Neuron (in vitro differentiated cells): ENCODE measurements at regions not wholly inside any gene's neighbourhood (a gene's known extent, or its start where the extent isn't known, plus 50 kb on each side); places are given as distances from the start of the nearest gene placed in this dataset.
"Not testable (repeated sequence)": the region's sequence is repeated elsewhere in the genome, so short reads cannot be mapped to it uniquely, and the experiment has no call there.

Source experiments
- H2AFZ ChIP-seq: one replicate; pipeline ENCODE4 v1.6.1; 2013; ENCODE audit warnings: low read depth, mild to moderate bottlenecking, inconsistent platforms, low read length, moderate library complexity
- H3K27me3 ChIP-seq: one replicate; pipeline ENCODE4 v1.6.1; 2013; ENCODE audit warnings: low read length; ENCODE audit not compliant: insufficient read depth
- H3K36me3 ChIP-seq: one replicate; pipeline ENCODE4 v1.6.1; 2013; ENCODE audit warnings: low read length; ENCODE audit not compliant: insufficient read depth
- H3K4me1 ChIP-seq: one replicate; pipeline ENCODE4 v1.6.1; 2013; ENCODE audit warnings: low read length; ENCODE audit not compliant: insufficient read depth
- H3K4me3 ChIP-seq: 2 replicates; pipeline ENCODE4 v1.5.1; 2013; ENCODE audit warnings: mild to moderate bottlenecking, low read length, moderate library complexity
- H3K9me3 ChIP-seq: one replicate; pipeline ENCODE4 v1.6.1; 2013; ENCODE audit warnings: low read length

DNA sequence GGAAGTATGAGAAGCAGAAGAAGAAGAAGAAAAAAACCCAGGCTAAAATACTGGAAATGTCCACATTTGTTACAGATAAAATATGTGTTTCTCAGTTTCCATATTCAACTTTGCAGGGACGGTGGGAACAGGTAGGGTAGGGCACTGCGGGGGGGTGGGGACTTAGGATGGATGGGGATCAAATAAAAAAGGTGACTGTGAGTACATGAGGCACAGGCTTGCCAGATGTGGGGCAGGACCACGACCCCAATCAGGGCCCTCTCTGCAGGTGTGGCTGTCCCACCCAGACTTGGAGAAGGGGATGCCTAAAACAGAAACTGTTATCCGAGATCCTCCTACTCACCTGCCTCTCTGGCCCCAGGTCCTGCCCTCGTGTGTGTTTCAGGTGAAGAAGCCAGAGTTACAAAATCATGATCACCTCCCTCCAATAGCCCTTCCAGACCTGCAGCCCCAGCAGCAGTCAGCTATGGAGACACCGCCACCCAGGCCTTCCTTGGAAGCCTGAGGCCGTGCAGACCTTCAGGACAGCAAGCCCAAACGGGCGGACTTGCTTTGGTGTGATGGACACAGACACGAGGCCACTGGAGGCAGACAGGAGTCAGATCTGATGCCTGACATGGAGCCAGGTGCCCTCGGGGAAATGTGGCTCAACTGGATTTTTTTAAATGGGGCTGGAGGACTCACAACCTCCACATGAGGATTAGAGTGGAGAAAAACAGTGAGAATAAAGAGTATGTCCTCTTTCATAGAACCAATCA lies 315.0 kb downstream of the BCL2L11 start:
- not testable (repeated sequence) for H3K27me3 ChIP-seq, H2AFZ ChIP-seq, H3K9me3 ChIP-seq, H3K4me3 ChIP-seq, H3K4me1 ChIP-seq, H3K36me3 ChIP-seq

DNA sequence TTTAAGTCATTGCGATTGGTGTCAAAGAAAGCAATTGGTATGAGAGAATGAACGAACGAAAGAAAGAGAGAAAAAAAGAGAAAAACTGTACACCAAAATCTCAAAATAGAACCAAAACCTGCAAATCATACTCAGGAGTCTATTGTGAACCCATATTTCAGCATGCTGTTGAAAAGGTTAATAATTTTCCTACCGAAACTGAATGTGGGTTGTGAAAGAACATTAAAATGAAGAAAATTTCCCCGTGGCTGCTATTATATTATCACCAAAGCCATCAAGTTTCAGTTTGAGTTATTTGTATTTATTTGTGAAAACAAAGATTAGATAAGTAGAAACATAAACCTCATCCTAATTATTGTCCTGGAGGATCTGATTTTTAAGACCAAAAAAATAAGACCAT lies 315.7 kb downstream of the BCL2L11 start:
- not testable (repeated sequence) for H3K9me3 ChIP-seq, H3K27me3 ChIP-seq, H3K4me3 ChIP-seq, H3K36me3 ChIP-seq, H2AFZ ChIP-seq, H3K4me1 ChIP-seq

DNA sequence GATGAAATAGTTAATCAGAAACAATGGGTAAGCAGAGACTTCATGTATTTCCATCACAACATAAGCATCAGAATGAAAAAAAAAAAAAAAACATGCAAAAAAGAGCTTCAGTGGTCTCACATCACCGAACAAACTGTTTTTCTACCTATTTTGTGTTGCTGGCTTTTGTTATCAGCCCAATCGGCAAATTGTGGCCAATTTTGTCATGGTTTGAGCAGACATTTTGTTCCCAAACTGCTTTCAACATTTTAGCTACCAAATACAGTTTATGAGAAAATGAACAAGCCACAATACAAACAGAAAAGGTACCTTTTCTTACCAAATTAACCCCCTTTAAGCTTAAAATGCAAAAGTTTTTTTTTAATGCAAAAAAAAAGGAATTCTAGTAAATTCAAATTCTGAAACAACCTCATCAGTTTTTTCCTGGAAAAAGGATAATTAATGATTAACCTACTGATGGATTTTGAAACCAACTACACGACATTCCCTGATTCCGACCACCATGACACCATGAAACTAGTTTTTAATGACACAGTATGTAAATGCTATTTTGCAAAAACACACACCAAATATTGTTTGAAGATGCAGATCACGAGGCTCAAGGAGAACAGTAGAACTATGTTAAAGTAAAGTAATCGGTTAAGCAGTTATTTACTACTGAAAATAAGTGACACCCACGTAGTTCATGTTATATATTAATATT lies 316.7 kb downstream of the BCL2L11 start:
- not testable (repeated sequence) for H2AFZ ChIP-seq, H3K4me3 ChIP-seq

DNA sequence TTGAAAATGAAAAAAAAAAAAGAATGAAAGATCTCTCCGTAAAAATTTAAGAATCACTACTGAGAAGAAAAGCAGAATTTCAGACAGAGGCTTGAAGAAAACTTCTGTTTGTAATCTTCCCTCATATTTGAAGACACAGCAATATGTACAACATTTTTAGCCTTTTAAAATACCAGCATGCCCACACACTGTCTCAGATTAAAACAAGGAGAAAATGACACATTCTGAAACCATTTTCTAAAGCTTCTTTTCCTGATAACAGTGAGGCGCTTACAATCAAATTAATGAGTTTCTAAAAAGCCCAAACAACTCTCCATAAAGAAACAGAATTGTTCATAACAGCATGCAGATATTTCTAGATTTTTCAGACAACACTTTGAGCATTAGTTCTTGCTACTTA lies 317.4 kb downstream of the BCL2L11 start:
- not testable (repeated sequence) for H3K4me3 ChIP-seq, H2AFZ ChIP-seq, H3K9me3 ChIP-seq, H3K36me3 ChIP-seq, H3K27me3 ChIP-seq, H3K4me1 ChIP-seq

More for the DNA sequence above, 316.7 kb downstream of the BCL2L11 start:
- H3K36me3 ChIP-seq, H3K4me1 ChIP-seq, H3K9me3 ChIP-seq, H3K27me3 ChIP-seq: not testable (repeated sequence)

DNA sequence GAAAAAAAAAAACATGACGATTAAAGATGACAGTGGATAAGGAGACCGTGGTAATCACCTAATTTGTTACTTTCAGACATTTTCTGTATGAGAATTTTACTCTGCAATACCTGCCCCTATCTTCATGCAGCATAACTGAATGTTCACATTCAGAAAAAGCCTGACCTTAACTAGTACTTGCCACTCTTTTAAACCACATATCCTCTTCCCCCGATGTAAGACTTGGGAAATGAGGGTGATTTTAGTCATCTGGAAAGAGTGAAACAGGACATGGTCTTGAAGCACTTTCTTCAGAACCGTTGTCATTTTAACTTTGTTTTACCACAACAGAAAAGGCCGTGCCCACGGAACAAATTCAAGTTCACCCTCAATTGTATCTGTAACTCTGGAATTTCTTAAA lies 318.5 kb downstream of the BCL2L11 start:
- not testable (repeated sequence) for H2AFZ ChIP-seq, H3K9me3 ChIP-seq, H3K4me1 ChIP-seq, H3K27me3 ChIP-seq, H3K4me3 ChIP-seq, H3K36me3 ChIP-seq

DNA sequence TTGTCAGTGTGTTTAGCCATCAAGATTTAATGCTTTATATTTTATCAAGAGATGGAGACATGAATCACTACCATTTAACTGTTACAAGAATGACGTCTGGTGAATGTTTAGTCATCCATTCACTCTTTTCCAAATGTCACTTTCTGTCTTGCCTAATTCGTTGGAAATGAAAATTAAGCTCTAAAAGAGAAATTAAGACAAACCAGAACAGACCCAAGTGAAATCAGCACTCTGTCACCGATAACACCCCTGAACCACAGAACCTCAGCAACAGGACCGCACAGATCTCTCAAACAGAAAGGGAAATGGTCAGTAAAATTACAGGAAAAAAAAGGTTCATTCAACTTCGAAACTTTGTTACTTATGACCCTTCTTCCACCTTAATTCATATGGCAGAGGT lies 320.9 kb downstream of the BCL2L11 start:
- not testable (repeated sequence) for H3K27me3 ChIP-seq, H3K9me3 ChIP-seq, H3K36me3 ChIP-seq, H3K4me1 ChIP-seq, H3K4me3 ChIP-seq, H2AFZ ChIP-seq

DNA sequence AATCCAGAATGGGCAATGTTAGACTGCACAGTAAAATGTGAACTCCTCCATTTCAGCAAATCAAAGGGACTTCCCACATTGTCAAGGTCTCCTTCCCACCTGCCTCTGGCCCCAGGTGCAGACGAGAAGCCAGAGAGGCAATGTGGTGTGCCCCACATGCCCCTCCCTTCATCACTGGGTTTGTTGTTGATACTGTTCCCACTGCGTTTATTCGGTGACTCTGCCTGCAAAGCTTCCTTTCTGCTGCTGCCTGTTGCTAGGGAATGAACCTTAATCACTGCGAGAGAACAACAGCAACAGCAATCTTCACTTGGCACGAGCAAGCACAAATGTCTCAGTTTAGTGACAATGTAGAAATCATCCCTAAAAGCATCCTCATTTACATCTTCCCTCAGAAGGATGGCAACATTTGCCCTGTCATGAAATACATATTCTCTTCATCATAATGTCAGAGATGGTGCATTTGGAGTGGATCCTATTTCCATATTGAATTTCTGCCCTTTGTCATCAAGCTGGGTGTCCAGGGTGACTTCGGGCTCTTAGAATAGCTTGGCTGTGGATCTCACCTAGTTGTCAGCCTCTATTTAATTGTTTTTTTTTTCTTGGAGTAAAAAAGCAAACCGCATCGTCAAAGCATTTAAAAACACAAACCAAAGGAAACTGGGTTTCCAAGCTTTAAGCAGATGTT lies 322.2 kb downstream of the BCL2L11 start:
- not testable (repeated sequence) for H3K9me3 ChIP-seq, H3K27me3 ChIP-seq, H3K36me3 ChIP-seq, H3K4me1 ChIP-seq, H3K4me3 ChIP-seq, H2AFZ ChIP-seq

DNA sequence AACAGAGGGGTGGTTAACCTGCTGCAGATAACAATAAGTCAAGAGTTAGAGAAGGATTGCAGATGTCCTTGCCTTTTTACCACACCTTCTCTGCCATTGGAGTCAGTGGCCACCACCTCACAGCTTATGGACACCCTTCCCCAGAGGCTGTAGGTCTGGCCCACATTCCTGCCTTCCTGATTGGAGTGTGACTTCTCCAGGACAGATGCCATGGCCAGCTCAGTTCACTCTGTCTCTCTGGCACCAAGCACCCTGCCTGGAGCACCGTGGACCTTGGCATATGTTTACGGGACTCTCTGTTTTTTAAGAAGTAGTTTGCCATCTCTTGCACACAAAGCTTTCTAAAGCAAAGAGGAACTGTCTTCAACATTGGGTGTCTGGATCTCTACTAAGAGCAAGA lies 323.8 kb downstream of the BCL2L11 start:
- not testable (repeated sequence) for H3K4me1 ChIP-seq, H3K9me3 ChIP-seq, H3K4me3 ChIP-seq, H3K36me3 ChIP-seq, H3K27me3 ChIP-seq, H2AFZ ChIP-seq

DNA sequence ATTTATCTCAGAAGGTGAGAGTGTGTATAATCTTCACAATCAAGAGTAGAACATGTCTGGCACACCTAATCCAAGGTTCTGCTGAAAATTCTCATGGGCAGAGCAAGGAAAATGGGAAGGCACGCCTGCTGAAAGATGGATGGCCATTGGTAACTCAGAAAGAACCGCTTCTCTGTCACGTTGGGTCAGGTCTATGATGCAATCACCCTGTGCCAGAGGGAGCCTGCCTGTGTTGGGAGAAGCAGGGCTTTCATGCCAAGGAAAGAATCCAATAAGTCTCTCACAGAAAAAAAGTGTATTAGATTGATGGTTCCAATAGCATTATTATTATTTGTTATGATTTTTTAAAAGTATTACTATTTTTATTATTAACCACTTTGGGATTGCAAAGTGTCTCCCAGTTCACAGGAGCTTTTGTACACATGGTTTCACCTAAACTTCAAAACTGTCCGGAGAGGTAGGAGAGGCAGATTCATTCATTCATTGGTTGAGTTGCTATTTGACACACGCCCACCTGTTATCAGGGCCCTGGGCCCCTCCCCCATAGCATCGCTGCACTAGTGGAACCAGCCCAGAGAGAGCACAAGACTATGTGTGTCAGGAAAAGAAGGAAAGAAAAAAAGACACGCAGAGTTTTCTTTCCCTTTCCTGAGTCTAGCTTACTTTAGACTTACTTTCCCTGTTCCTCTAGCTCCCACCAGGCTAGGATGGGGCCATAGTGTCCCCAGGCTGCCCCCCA lies 324.6 kb downstream of the BCL2L11 start:
- not testable (repeated sequence) for H2AFZ ChIP-seq, H3K27me3 ChIP-seq

DNA sequence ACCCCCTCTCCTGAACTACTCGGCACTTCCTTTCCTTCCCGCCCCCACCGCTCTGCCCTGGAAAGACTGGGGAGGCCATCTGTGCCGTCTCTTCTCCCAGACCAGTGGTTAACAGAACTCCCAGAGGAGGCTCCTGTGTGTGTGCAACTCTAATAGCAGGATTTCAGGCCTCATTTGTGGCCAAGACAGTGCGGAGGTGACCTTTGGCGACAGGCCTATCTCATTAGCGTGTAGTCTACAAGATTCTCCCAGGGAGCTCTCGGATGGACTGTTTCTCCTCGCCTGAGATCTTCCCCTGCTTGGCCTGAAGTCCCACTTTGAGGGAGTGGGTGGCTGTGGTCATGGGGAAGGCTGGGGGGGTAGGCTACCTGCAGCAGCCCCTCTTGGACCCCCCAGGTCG lies 325.2 kb downstream of the BCL2L11 start:
- not testable (repeated sequence) for H3K4me1 ChIP-seq, H3K36me3 ChIP-seq, H3K4me3 ChIP-seq, H3K27me3 ChIP-seq, H2AFZ ChIP-seq, H3K9me3 ChIP-seq

More for the DNA sequence above, 324.6 kb downstream of the BCL2L11 start:
- not testable (repeated sequence) for H3K9me3 ChIP-seq, H3K4me1 ChIP-seq, H3K36me3 ChIP-seq, H3K4me3 ChIP-seq

DNA sequence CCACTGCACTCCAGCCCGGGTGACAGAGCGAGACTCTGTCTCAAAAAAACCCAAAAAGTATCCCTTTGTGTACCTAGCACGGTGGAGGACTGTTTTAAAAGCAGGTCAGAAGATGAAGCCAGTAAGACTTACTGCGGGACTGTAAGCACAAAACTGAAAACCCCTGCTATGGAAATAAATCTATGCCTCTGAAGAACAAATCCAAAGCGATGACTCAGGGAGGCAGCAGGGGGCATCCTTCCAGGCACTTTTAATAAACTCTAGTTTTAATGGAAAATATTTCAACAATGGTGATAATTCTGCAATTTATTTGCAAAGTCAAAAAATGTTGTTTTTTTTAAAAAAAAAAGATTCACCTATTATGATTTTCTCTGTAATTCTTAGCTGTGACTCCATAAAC lies 326.8 kb downstream of the BCL2L11 start:
- not testable (repeated sequence) for H3K4me3 ChIP-seq, H3K9me3 ChIP-seq, H3K27me3 ChIP-seq, H2AFZ ChIP-seq, H3K4me1 ChIP-seq, H3K36me3 ChIP-seq

DNA sequence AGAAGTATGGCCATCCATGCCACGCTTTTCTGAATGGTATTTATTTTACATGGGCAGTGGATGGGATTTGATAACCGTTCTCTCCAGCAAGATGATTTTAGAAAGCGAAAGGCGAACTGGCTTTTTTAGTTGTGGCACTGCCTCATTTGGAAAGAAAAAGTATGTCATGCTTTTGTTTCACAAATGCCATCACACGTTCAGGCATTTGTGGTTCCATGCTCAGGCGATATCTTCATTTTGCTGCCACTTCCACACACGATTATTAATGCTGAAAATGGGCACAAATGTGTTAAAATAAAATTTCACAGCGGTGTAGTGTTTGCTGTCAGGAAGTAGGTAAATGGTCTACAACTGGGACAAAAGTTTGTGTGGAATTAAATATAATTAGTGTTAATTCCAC lies 328.1 kb downstream of the BCL2L11 start:
- not testable (repeated sequence) for H3K4me1 ChIP-seq, H3K9me3 ChIP-seq, H2AFZ ChIP-seq, H3K36me3 ChIP-seq, H3K4me3 ChIP-seq, H3K27me3 ChIP-seq

DNA sequence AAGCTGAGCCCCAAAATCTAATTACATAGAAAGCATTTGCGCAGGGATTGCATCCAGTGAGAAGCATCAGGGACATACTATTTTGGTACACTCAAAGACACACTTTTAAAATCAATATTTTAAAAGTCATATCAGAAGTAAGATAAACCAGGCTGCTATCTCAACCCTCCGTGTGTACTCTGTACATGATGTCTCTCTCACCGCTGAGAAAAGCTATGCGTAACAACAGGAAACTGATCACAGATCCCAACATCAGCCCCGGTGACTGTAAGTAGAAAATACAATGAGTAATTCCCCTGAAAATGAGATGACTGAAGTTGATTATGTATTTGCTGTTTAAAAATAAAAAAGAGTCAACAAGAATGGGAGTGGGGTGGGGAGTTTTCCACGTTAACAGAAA lies 329.8 kb downstream of the BCL2L11 start:
- H2AFZ ChIP-seq, H3K4me3 ChIP-seq, H3K4me1 ChIP-seq, H3K27me3 ChIP-seq, H3K9me3 ChIP-seq, H3K36me3 ChIP-seq: not testable (repeated sequence)
